NCI-H460 (cell line): ENCODE measurements at regions not wholly inside any gene's neighbourhood (a gene's known extent, or its start where the extent isn't known, plus 50 kb on each side); places are given as distances from the start of the nearest gene placed in this dataset.
"Not testable (repeated sequence)": the region's sequence is repeated elsewhere in the genome, so short reads cannot be mapped to it uniquely, and the experiment has no call there.

ENCODE experiments used
- DNase-seq: peaks from one replicate; pipeline ENCODE4 v3.0.0-alpha.2; 2016; ENCODE audit warnings: low read depth; ENCODE audit errors: extremely low read depth

DNA sequence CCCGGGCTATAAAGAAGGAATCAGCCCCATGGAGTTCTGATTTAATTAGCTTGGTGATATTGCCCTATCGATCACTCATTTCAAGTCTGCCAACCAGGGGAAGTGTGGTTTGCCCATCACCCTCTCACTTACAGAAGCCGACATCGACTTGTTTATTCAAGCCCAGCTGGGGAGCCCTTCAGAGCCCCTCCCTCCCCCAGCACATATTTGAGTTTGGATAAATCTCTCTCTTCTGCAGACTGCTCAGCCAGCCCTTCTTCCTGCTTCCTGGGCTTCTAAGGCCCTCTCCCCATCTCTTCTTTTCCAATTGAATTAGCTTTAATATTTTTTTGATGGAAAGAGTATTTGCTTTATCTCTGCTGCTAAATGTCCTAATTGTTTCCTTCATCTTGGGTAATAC, 299.0 kb downstream of the MIAT start:
- DNase-seq, result no peak

GRCh38 chr22:26957176-26957575, 299.8 kb downstream of the MIAT start:
- no peak for DNase-seq

DNA sequence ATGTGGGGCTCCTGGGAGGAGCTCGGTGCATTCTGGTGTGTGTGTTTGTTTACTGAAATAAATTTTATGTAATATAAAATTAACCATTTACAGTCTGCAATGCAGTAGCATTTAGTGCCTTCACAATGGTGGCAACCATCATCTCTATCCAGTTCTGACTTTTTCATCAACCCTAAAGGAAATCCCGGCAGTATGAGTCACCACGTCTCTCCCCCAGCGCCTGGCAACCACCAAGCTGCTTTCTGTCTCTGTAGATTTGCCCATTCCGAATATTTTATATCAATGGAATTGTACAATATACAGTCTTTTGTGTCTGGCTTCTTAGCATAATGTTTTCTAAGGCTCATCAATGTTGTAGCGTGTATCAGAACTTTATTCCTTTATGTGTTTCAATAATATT, 300.5 kb downstream of the MIAT start:
- DNase-seq, result no peak

GRCh38 chr22:26958378-26958777, 301.0 kb downstream of the MIAT start:
- no peak for DNase-seq

- no peak for DNase-seq
Measured at GRCh38 chr22:26964642-26965041, 307.3 kb downstream of the MIAT start.

DNA sequence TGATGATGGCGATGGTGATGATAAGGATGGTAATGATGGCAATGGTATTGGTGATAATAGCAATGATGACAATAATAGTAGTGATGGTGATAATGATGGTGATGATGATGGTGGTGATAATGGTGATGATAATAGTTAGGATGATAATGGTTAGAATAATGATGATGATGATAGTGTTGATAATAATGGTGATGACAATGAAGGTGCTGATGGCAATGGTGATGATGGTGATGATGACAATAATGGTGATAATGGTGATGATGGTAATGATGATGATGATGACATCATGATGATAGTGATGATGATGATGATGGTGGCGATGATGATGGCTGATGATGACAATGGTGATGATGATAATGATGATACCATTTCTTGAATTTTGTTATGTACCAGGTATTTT, 309.9 kb downstream of the MIAT start:
- no peak for DNase-seq

GRCh38 chr22:26968859-26969523, 311.6 kb downstream of the MIAT start:
- DNase-seq, result no peak

DNA sequence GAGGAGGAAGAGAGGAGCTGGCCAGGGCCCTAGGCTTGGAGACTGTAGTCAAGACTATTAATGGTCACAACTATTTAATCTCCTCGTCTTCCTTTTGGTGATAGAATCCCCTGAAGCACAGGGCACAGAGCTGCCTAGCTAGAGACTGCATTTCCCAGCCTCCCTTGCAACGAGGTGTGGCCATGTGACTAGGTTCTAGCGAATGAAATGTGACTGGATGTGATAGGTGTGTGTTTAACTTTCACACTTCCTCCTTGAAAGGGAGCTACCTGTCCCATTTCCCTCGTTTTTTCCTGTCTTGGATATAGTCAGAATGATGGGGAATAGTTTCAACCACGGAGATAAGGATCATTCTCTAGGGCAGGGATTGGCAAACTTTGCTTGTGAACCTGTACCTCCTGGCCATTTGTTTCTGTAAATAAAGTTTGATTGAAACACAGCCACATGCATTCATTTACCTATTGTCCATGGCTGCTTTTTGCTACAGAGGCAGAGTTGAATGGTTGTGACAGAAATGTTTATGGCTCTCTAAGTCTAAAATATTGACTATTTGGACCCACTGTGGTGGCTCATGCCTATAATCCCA, 313.5 kb downstream of the MIAT start:
- DNase-seq, result no peak

- DNase-seq, result no peak
Measured at GRCh38 chr22:26972286-26972685, 314.9 kb downstream of the MIAT start.

GRCh38 chr22:26972915-26973314, 315.5 kb downstream of the MIAT start:
- not testable (repeated sequence) for DNase-seq

GRCh38 chr22:26974034-26974433, 316.6 kb downstream of the MIAT start:
- DNase-seq, result no peak

DNA sequence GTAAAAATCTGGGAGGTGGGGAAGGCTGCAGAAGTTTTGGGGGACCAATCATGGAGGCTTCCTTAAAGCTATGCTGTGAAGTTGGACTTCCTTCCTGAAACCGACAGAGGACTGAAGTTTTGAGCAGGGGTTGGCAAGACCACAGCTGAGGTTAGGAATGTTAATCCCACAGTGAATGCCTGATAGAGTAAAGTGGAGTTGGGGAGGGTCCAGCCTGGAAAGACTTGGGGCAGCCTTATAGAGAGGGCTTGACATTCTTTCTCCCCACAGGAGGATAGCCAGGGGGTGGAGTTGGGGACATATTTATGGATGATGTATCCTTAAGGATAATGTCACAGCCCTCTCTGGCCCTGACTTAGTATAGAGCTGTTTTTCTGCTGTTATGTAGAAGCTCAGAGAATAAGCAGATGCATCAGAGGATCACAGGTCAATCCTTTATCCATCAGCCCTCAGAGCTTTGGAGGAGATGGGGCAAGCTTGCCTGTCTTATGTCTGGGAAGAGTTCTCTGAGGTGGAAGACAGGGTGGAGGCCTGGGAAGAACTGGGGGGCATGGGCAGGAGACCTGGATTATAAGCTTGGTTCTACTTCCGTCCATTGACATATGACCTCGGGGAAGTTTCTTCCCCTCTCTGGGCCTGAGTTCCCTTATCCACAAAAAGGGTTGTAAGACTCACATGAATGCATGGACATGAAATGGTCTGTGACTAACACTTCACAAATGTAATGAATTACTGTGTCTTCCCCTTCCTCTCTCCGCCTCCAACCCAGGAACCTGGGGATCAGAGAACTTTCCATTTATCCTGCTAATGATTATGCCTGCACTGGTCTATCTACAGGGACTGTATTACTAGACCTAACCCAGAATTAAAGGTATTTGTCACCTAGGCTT, 317.8 kb downstream of the MIAT start:
- no peak for DNase-seq

DNA sequence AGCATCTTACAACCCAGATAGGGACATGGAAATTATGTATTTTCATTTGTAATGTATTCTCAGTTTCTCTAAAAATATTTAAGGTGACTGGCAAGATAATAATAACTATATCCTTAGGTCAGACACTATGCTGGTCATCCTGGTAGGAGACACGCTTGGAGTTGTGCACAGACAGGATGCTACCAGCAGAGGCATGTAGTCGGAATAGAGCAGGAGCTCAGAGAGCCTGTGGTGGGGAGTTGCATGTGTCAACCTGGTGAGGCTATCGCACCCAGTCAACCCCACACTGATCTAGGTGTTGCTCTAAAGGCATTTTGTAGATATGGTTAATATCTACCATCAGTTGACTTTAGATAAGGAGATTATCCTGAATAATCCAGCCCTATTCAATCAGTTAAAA, 318.5 kb downstream of the MIAT start:
- DNase-seq, result no peak

- DNase-seq, result no peak
Measured at GRCh38 chr22:26977741-26978376, 320.5 kb downstream of the MIAT start.

DNA sequence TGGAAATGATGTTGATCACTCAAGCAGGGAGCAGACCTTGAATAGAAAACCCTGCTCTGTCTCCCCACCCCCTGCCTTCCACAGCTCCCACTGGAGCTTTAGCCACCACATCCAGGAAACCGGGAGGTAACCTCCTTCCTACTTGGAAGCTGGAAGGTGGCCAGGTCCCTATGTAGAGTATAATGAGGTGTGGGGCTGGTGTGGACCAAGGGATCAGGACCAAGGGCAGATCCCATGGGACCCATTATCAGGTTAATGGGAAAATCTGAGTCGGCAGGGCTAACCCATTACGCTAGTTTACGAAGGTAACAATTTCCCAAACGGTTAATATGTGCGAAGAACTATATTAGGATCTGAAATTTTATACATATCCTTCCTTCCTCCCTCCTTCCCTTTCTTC, 321.9 kb downstream of the MIAT start:
- no peak for DNase-seq

GRCh38 chr22:26981111-26981510, 323.7 kb downstream of the MIAT start:
- DNase-seq, result no peak

DNA sequence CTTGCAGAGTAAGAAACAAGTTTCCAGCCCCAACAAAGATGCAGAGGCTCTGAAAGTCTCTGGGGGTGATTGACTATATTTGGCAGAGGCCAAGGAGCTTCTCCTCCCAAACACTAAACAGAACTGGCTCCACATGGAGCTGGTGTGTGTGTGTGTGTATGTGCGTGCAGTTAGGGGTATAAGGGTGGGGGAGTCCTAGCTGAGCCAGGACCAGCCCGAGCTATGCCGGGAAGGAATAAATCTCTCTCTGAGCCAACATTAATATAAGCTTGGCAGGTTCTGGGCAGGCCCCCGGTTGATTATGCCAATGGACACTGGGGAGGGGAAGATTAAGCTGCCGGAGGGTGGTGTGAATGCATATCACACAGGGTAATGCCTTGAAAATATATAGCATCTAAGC, 324.2 kb downstream of the MIAT start:
- no peak for DNase-seq

DNA sequence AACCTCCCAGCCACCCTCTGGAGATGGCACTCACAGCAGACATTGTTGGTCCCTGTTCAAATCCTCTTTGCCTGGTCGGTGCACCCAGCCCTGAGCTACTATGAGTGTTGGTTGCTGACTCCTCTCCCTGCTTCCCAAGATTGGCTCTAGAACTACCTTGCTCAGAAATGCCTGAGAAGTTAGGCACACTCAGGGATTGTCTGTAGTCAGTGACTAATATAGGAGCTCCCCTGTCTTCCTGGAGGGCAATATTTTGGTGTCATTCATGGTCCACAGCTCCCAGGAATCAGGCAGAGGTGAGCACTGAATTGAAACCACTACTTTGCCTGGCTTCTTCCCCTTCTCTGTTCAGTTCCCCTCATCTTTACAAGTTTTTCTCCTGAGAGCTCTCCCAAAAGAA, 325.9 kb downstream of the MIAT start:
- DNase-seq, result no peak

GRCh38 chr22:26985206-26985605, 327.8 kb downstream of the MIAT start:
- no peak for DNase-seq

DNA sequence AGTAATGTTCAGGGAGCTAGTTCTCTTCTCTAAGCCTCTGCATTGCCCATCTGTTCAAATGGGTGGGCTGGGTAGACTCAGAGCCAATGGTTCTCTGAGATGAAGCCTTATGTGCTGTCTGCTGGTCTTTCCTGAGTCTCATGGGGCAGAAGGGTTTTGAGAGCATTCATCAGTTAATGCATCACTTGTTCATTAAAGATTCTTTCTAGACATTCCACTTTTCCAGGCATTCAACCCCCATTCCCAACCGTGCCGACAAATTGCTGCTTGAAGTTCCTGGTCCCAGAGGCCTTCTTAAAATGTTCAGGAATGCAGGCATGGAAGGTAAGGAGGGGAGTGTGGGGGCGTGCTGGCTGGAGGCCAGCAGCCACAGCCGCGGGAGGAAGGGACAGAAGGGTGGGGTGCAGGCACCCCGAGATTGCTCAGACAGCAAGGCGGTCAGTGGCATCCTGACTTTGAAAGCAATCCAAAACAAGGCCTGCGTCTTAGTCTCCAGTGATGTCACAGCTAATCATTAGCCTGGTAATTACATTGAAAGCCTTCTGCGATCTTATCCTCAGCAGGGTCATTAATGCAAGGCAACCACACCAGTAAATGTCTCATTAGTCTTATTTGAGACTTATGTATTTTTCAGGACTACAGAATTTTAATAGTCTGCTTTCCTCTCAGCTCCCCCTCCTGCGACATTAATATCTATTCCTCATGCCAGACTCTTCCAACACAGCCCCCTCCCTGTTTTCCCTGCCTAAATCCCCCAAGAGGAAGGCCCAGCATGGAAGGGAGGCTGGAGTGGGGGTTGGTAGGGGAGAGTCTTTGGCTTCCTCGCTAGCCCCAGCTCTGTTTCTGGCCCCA, 328.8 kb downstream of the MIAT start:
- DNase-seq, result no peak
